ENCODE measurements at regions not wholly inside any gene's neighbourhood (a gene's known extent, or its start where the extent isn't known, plus 50 kb on each side); places are given as distances from the start of the nearest gene placed in this dataset.
A peak's percentile ranks its signal among the peaks of the same experiment; 100 is the strongest.

DNA sequence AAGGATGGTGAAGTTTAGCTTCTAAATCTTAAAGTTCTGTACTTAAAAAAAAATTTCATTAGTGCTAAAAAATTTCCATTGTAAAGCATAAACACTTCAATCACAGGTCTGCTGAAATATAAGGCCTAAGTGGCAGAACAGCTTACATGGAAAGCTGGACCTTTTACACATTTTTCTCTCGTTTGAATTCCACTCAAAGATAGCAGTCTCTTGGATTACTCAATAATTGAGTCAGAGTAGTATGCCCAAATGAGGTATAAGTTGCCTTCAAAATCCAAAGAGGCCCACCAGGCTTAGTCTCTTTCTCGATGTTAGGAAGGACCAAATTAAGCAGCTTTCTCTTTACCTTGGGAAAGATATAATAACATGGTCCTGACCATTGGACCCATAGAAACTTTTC, 220.4 kb upstream of the CWC22 start:
- no peak for DNase-seq (ENCODE audit: low read depth, low spot score)

DNA sequence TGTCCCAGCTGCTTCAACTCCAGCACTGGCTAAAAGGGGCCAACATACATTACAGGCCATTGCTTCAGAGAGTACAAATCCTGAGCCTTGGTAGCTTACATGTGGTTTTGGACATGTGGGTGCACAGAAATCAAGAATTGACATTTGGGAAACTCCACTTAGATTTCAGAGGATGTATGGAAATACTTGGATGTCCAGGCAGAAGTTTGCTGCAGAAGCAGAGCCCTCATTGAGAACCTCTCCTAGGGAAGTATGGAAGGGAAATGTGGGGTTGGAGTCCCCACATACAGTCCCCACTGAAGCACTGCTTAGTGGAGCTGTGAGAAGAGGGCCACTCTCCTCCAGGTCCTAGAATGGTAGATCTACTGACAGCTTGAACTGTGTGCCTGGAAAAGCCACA, 218.0 kb upstream of the CWC22 start:
- no peak for DNase-seq (ENCODE audit: low read depth, low spot score)

DNA sequence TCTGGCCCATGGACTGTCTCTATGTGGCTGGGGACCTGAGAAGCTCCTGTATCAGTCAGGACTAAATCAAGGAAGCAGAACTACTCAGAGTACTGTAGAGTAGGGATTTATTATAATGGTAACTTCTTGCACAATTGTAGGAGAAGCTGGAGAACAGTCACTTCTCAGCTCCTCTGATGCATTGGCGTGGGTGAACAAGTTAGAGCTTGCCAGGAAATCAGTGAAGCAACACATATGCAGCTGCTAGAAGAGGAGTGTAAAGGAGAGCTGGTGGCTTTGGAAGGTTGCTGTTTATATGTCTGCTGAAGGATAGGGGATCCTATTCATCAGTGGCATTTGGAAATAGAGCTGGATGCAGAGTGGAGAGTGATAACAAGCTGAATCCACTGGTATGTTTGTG, 215.5 kb upstream of the CWC22 start:
- DNase-seq (ENCODE audit: low read depth, low spot score): no peak

GRCh38 chr2:180219491-180219890, 212.4 kb upstream of the CWC22 start:
- DNase-seq (ENCODE audit: low read depth, low spot score): no peak

- DNase-seq (ENCODE audit: low read depth, low spot score): no peak
Observed at GRCh38 chr2:180208841-180209240, 201.7 kb upstream of the CWC22 start.

- no peak for DNase-seq (ENCODE audit: low read depth, low spot score)
Observed at GRCh38 chr2:180205621-180206235, 198.6 kb upstream of the CWC22 start.

DNA sequence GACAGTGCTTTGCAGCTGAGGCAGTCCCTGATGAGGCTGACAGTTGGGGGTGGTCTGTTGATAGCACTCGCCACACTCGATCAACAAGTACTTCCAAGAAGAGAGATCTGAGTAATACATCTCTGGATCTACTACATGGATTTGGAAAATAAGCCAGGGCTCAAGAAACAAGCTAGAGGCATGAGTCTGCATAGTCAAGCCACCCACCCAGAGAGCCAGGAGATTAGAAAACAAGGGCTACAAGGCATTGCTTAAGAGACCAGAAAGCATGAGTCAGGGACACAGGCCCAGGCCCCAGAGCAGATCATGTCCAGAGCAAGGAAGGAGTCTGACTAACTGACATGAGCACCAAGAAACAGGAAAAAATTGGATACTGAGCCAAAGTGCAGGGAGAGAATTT, 196.9 kb upstream of the CWC22 start:
- no peak for DNase-seq (ENCODE audit: low read depth, low spot score)

- peak; percentile 33 for DNase-seq (ENCODE audit: low read depth, low spot score)
Observed at GRCh38 chr2:180202467-180202951, 195.4 kb upstream of the CWC22 start.

DNA sequence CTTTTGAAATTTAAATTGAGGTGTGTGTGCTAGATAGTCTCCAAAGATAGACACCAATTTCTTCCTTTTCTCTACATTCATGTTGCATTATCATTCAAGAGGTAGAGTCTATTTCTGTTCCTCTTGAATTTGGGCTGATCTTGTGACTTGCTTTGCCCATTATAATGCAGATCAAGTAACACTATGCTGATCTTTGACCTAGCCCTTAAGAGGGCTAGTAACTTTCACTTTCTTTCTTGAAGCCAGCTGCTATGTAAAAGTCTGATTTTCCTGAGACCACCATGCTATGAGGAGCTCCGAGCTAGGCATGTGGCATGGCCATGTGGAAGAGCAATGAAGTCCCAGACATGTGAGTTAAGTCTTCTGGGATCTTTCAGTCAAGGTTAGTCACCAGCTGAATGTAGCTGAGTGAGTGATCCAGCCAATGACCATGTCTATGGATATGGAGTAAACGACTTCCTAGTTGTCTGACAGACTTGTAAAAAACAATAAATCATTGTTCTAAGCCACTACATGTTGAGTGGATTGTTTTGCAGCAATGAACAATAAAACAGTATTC, 189.4 kb upstream of the CWC22 start:
- no peak for DNase-seq (ENCODE audit: low read depth, low spot score)

DNA sequence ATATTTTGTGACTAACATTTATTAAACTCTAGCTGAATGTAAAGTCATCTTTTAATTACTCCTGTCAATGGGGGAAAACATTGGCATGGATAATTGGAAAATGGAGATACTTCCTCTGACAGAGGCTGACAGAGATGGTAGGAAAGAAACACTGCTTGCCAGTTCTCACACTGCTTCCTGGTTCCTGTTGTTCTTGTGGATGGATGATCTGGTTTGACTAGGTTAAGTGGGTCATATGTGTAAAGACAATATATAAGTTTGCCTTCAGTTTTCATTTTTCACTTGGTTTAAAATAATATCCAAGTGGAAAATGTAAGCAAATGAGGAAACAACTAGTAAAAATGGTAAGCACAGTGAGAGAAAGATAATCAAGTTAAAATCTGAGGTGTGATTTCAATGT, 188.8 kb upstream of the CWC22 start:
- no peak for DNase-seq (ENCODE audit: low read depth, low spot score)

GRCh38 chr2:180191432-180192124, 184.5 kb upstream of the CWC22 start:
- DNase-seq (ENCODE audit: low read depth, low spot score): no peak

DNA sequence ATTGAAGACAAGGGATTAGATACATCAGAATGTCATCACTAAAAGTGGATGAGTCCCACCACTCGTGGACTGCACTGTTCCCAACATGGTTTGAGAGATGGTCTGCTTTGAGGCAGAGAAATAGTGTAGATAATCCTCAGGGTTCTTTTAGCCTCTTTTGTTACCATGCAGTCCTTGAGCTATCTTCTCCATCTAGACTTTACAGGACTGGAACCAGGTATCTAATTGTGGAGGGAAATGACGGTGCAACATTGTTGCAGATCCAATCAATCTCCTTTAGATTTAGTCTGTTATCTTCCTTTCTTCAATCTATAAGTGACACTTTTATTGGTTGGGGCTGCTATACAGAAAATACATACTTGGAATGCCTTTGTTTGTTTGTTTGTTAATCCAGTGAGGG, 183.8 kb upstream of the CWC22 start:
- DNase-seq (ENCODE audit: low read depth, low spot score): no peak

DNA sequence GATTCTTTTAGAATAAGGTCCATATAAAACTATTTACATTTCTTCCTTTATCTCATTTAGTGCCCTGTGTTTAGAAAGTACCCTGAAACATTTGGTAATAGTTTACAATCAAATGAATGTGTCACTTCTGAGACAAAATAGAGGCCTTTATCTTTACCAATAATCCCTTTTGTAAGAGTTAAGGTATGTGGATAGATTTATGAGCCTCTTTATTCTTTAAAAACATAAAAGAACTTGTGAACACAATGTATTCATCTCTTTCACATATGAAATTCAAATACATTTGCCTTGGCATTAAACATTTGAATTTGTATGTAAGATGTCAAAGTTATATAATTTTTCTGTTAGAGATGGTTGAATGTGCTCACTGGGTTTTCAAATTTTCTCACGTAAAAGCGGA, 180.5 kb upstream of the CWC22 start:
- DNase-seq (ENCODE audit: low read depth, low spot score): no peak

DNA sequence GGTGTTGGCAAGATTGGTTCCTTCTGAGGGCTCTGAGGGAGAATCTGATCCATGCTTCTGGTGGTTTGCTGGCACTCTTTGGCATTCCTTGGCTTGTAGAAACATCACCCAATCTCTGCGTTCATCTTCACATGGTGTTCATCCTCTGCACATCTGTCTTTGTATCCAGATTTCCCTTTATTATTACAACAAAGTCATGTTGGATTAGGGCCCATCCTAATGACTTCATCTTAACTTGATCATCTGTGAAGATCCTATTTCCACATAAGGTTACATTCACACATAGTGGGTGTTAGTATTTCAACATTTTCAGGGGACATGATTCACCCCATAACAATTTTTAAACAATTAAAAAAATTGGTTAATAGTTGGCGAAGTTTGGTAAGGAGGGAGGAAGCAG, 177.4 kb upstream of the CWC22 start:
- DNase-seq (ENCODE audit: low read depth, low spot score): no peak

DNA sequence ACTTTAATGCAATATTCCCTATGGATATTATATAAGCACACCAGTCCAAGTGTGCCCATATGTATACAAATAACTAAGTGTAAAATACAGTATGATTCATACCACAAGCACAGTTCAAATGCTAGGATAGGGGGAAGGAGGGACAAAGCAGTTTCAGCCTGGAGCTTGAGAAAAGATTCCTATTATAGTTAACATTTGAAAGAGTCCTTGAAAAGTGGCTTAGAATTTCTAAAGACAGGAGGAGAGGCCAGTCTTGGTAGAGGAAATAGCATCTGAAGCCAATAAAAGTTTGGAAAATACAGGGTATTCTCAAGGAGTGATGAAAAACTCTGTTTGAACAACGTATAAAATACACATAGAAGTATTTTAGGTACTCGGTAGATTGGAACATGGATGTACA, 173.4 kb upstream of the CWC22 start:
- no peak for DNase-seq (ENCODE audit: low read depth, low spot score)

GRCh38 chr2:180177534-180177933, 170.4 kb upstream of the CWC22 start:
- DNase-seq (ENCODE audit: low read depth, low spot score): no peak

DNA sequence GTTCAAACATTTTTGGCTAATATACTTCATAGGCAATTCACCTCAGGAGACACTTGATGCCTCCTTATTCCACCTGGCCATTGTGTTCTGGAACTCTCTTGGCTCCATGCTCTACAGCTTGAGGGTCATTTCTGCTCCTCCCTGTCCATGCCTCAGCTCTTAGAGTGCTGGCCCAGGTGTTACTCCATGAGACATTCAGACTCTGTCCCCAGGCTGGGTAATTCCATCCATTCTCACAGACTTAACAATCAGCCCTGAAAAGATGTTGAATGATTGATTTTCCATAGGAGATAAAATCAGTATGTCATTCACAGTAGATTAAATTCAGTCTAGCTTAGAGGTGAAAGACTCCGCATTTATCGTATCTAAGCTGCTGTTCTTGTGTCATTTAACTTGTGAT, 168.6 kb upstream of the CWC22 start:
- DNase-seq (ENCODE audit: low read depth, low spot score): no peak

DNA sequence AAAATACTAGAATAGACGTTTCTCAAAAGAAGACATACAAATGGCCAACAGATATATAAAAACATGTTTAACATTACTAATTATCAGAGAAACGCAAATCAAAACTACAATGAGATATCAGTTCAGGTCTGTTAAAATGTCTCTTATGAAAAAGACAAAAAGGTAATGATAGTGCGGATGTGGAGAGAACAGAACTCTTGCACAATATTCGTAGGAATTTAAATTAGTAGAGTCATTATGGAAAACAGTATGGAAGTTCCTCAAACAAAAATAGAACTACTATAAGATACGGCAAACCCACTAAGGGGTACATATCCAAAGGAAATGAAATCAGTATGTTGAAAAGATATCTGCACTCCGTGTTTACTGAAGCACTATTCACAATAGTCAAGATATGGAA, 167.5 kb upstream of the CWC22 start:
- no peak for DNase-seq (ENCODE audit: low read depth, low spot score)

DNA sequence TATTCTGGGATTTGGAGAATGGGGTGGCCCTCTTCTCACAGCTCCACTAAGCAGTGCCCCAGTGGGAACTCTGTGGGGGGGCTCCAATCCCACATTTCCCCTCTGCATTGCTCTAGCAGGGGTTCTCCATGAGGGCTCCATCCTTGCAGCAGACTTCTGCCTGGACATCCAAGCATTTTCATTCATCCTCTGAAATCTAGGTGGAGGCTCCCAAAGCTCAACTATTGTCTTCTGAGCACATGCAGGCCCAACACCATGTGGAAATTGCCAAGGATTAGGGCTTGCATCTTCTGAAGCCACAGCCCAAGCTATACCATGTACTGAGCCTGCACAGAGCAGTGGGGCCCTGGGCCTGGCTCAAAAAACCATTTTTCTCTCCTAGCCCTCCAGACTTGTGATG, 162.4 kb upstream of the CWC22 start:
- DNase-seq (ENCODE audit: low read depth, low spot score): no peak

- no peak for DNase-seq (ENCODE audit: low read depth, low spot score)
Observed at GRCh38 chr2:180161415-180161814, 154.3 kb upstream of the CWC22 start.

- no peak for DNase-seq (ENCODE audit: low read depth, low spot score)
Observed at GRCh38 chr2:180159921-180160320, 152.8 kb upstream of the CWC22 start.

GRCh38 chr2:180158961-180159360, 151.9 kb upstream of the CWC22 start:
- no peak for DNase-seq (ENCODE audit: low read depth, low spot score)

- no peak for DNase-seq (ENCODE audit: low read depth, low spot score)
Observed at GRCh38 chr2:180156651-180157050, 149.6 kb upstream of the CWC22 start.
